ENCODE measurements at regions not wholly inside any gene's neighbourhood (a gene's known extent, or its start where the extent isn't known, plus 50 kb on each side); places are given as distances from the start of the nearest gene placed in this dataset.

DNA sequence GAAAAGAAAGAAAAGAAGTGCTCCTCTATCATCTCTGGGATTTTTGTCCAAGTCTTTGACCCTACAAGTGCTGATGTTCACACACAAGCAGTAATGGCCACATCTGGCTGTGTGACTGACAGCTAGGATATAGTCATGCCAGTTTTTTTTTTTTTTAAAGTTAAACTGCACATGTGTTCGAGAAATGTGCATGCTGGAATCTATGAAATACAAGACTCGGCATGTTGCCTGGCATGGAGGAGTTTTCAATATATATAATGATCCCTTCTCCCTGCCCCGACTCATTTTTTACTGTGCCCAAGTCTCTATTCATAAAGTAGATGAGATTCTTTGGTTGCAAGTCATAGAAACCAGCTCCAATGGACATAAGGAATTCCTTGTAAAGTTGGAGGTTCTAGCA, 60.4 kb upstream of the FGFR2 start:
- Histone ChIP-seq H3K27me3 (ENCODE audit: insufficient read depth, poor library complexity, severe bottlenecking) (no peaks in the 10 kb centered on the region), H3K4me3 (replicated peaks; ENCODE audit: insufficient read depth, low read length) (no peak overlapping the region), H3K27ac (replicated peaks) (no peak overlapping the region)
- TF ChIP-seq SPI1 (IDR thresholded peaks at IDR 0.05; ENCODE audit: borderline replicate concordance, low read depth) (no peak), POLR2AphosphoS5 (IDR thresholded peaks at IDR 0.05; ENCODE audit: low read depth) (no peak), GABPA (IDR thresholded peaks at IDR 0.05; ENCODE audit: low read depth) (no peak)
- TF ChIP-seq, protein P1, sequence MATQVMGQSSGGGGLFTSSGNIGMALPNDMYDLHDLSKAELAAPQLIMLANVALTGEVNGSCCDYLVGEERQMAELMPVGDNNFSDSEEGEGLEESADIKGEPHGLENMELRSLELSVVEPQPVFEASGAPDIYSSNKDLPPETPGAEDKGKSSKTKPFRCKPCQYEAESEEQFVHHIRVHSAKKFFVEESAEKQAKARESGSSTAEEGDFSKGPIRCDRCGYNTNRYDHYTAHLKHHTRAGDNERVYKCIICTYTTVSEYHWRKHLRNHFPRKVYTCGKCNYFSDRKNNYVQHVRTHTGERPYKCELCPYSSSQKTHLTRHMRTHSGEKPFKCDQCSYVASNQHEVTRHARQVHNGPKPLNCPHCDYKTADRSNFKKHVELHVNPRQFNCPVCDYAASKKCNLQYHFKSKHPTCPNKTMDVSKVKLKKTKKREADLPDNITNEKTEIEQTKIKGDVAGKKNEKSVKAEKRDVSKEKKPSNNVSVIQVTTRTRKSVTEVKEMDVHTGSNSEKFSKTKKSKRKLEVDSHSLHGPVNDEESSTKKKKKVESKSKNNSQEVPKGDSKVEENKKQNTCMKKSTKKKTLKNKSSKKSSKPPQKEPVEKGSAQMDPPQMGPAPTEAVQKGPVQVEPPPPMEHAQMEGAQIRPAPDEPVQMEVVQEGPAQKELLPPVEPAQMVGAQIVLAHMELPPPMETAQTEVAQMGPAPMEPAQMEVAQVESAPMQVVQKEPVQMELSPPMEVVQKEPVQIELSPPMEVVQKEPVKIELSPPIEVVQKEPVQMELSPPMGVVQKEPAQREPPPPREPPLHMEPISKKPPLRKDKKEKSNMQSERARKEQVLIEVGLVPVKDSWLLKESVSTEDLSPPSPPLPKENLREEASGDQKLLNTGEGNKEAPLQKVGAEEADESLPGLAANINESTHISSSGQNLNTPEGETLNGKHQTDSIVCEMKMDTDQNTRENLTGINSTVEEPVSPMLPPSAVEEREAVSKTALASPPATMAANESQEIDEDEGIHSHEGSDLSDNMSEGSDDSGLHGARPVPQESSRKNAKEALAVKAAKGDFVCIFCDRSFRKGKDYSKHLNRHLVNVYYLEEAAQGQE (IDR thresholded peaks at IDR 0.05; ENCODE audit: insufficient replicate concordance, low read depth): no peak
- TF ChIP-seq, protein P2, sequence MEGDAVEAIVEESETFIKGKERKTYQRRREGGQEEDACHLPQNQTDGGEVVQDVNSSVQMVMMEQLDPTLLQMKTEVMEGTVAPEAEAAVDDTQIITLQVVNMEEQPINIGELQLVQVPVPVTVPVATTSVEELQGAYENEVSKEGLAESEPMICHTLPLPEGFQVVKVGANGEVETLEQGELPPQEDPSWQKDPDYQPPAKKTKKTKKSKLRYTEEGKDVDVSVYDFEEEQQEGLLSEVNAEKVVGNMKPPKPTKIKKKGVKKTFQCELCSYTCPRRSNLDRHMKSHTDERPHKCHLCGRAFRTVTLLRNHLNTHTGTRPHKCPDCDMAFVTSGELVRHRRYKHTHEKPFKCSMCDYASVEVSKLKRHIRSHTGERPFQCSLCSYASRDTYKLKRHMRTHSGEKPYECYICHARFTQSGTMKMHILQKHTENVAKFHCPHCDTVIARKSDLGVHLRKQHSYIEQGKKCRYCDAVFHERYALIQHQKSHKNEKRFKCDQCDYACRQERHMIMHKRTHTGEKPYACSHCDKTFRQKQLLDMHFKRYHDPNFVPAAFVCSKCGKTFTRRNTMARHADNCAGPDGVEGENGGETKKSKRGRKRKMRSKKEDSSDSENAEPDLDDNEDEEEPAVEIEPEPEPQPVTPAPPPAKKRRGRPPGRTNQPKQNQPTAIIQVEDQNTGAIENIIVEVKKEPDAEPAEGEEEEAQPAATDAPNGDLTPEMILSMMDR (IDR thresholded peaks at IDR 0.05; ENCODE audit: insufficient read depth, low read length): no peak
- DNase-seq (ENCODE audit: low read depth in 1 of 2, low spot score in 1 of 2): no peak

DNA sequence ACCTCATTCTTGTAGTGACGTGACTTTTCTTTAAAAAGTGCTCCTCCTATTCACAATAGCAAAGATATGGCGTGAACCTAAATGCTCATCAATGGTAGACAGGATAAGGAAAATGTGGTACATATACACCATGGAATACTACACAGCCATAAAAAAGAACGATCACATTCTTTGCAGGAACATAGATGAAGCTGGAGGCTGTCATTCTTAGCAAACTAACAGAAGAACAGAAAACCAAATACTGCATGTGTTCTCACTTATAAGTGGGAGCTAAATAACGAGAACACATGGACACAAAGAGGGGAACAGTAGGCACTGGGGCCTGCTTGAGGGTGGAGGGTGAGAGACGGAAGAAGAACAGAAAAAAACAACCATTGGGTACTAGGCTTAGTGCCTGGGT, 59.9 kb upstream of the FGFR2 start:
- no peak overlapping the region for H3K4me3 ChIP-seq (replicated peaks; ENCODE audit: insufficient read depth, low read length)
- H3K27me3 ChIP-seq (ENCODE audit: insufficient read depth, poor library complexity, severe bottlenecking): no peaks in the 10 kb centered on the region
- no peak for DNase-seq (ENCODE audit: low read depth in 1 of 2, low spot score in 1 of 2)

DNA sequence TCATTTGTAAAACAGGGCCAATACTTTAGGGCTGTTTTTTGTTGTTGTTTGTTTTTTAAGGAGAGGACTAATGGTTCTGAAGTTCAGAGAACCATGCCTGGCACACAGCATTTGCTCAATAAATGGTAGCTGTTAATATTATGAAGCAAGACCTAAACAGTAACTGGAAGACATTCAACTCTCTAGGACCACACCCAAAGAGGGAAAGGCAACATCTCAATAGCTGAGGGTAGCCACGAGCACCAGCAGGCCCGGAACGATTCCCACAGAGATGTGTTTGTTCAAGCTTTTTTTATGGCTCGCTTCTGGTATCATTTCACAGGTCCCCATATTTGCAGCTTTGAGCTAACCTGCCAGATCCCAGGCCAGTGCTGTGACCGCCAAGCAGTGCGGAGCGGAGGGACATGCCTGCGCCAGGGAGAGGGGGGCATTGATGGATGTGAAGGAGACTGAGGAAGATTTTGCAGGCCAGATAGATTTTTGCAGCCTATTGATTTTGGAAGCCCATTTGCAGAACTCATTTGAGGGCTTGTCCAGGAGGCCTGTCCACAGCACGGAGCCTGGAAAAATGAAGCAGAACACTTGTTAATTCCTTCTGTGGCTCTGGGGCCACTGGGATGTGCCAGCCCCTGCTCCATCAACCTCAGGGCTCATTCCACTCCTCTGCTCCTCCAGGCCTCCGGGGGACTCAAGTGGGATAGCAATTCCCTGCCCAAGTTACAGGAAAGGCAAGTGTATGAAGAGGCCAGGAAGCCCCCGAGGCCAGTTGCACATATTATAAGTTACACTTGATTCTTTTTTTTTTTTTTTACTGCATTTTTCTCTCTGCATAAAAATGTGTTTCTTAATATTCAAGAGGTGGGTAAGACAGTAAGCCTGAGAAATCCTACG, 57.3 kb upstream of the FGFR2 start:
- Histone ChIP-seq H3K4me3 (replicated peaks; ENCODE audit: insufficient read depth, low read length) (no peak overlapping the region), H3K27me3 (ENCODE audit: insufficient read depth, poor library complexity, severe bottlenecking) (peaks cover 3% of the 10 kb centered on the region), H3K27ac (replicated peaks) (no peak overlapping the region)
- no peak for DNase-seq (ENCODE audit: low read depth in 1 of 2, low spot score in 1 of 2)
- TF ChIP-seq POLR2AphosphoS5 (IDR thresholded peaks at IDR 0.05; ENCODE audit: low read depth) (no peak), SPI1 (IDR thresholded peaks at IDR 0.05; ENCODE audit: borderline replicate concordance, low read depth) (no peak), GABPA (IDR thresholded peaks at IDR 0.05; ENCODE audit: low read depth) (no peak)
- TF ChIP-seq, protein P2 (IDR thresholded peaks at IDR 0.05; ENCODE audit: insufficient read depth, low read length): no peak
- TF ChIP-seq, protein P1 (IDR thresholded peaks at IDR 0.05; ENCODE audit: insufficient replicate concordance, low read depth): no peak

More for the DNA sequence above, 59.9 kb upstream of the FGFR2 start:
- no peak overlapping the region for H3K27ac ChIP-seq (replicated peaks)
- TF ChIP-seq GABPA (IDR thresholded peaks at IDR 0.05; ENCODE audit: low read depth): no peak
- TF ChIP-seq, protein P2 (IDR thresholded peaks at IDR 0.05; ENCODE audit: insufficient read depth, low read length): no peak
- TF ChIP-seq POLR2AphosphoS5 (IDR thresholded peaks at IDR 0.05; ENCODE audit: low read depth): no peak
- TF ChIP-seq, protein P1 (IDR thresholded peaks at IDR 0.05; ENCODE audit: insufficient replicate concordance, low read depth): no peak
- no peak for TF ChIP-seq SPI1 (IDR thresholded peaks at IDR 0.05; ENCODE audit: borderline replicate concordance, low read depth)

Data from HL-60 (cell line).